Left lung (tissue), 4 donors: ENCODE measurements at regions not wholly inside any gene's neighbourhood (a gene's known extent, or its start where the extent isn't known, plus 50 kb on each side); places are given as distances from the start of the nearest gene placed in this dataset.

Source experiments
- ATAC-seq: fragments of 200-7000 bp; cut with Tn5 transposase; one replicate; pipeline ENCODE4 v1.9.1; 2020; ENCODE audit warnings: moderate library complexity
- DNase-seq, 4 donors: peaks; one replicate each; pipeline ENCODE4 v3.0.0-alpha.2; 2013 to 2020
- H3K27ac ChIP-seq, 2 donors: fragments of 200-600 bp; sonication (generic) in 1 of 2; one replicate each; pipeline versions ENCODE4 v1.5.0 to v1.8.0; 2020 to 2021
- H3K27me3 ChIP-seq, 2 donors: fragments of 200-600 bp; sonication (generic) in 1 of 2; one replicate each; pipeline versions ENCODE4 v1.5.0 to v1.8.0; 2020 to 2021
- H3K36me3 ChIP-seq, 2 donors: fragments of 200-600 bp; sonication (generic) in 1 of 2; one replicate each; pipeline versions ENCODE4 v1.5.0 to v1.8.0; 2020 to 2021
- H3K4me1 ChIP-seq, 2 donors: fragments of 200-600 bp; one replicate each; pipeline ENCODE4 v1.8.0; 2021
- H3K4me3 ChIP-seq, 2 donors: fragments of 200-600 bp; sonication (generic) in 1 of 2; one replicate each; pipeline versions ENCODE4 v1.5.0 to v1.8.0; 2020 to 2021; ENCODE audit warnings: mild to moderate bottlenecking in 1 of 2
- H3K9me3 ChIP-seq, 2 donors: fragments of 200-600 bp; sonication (generic) in 1 of 2; one replicate each; pipeline versions ENCODE4 v1.5.0 to v1.8.0; 2020 to 2021
- intact Hi-C, 2 donors: fragments of 100-400 bp; cut with DNase I; formaldehyde crosslinking; loops; one replicate each; pipeline versions ENCODE4 v1.11.2 to v1.14.2; 2022
- TF ChIP-seq, protein P1 (sequence below), 2 donors: fragments of 200-600 bp; sonication (generic) in 1 of 2; IDR thresholded peaks; one replicate each; pipeline versions ENCODE4 v1.5.0 to v1.8.0; 2021; ENCODE audit warnings: antibody characterized with exemption in 2 of 2
- donor health status: DM: no; HTN: yes; CAD: no.
- donor health status: DM: no; HTN: no; CAD: no.

GRCh38 chr1:3965693-3966092 lies 65.6 kb upstream of the C1orf174 start:
- intact Hi-C loops, result no loop called here
- Histone ChIP-seq H3K9me3 (peaks cover 0 to 7% of the 10 kb centered on the region in 2 donors), H3K27ac (no peak overlapping the region), H3K36me3 (no peaks in the 10 kb centered on the region), H3K4me1 (no peaks in the 10 kb centered on the region), H3K4me3 (no peak overlapping the region), H3K27me3 (peaks cover 0 to 31% of the 10 kb centered on the region in 2 donors)
- TF ChIP-seq, protein P1, sequence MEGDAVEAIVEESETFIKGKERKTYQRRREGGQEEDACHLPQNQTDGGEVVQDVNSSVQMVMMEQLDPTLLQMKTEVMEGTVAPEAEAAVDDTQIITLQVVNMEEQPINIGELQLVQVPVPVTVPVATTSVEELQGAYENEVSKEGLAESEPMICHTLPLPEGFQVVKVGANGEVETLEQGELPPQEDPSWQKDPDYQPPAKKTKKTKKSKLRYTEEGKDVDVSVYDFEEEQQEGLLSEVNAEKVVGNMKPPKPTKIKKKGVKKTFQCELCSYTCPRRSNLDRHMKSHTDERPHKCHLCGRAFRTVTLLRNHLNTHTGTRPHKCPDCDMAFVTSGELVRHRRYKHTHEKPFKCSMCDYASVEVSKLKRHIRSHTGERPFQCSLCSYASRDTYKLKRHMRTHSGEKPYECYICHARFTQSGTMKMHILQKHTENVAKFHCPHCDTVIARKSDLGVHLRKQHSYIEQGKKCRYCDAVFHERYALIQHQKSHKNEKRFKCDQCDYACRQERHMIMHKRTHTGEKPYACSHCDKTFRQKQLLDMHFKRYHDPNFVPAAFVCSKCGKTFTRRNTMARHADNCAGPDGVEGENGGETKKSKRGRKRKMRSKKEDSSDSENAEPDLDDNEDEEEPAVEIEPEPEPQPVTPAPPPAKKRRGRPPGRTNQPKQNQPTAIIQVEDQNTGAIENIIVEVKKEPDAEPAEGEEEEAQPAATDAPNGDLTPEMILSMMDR (IDR thresholded peaks at IDR 0.05), result no peak
- DNase-seq (no peak), ATAC-seq (no peak)

GRCh38 chr1:3968851-3969250 lies 68.8 kb upstream of the C1orf174 start:
- Histone ChIP-seq H3K27me3 (peaks cover 0 to 45% of the 10 kb centered on the region in 2 donors), H3K36me3 (no peaks in the 10 kb centered on the region), H3K9me3 (peaks cover 0 to 7% of the 10 kb centered on the region in 2 donors), H3K27ac (no peak overlapping the region), H3K4me3 (no peak overlapping the region), H3K4me1 (no peaks in the 10 kb centered on the region)
- DNase-seq (no peak), ATAC-seq (no peak)
- intact Hi-C loops, result no loop called here
- TF ChIP-seq, protein P1 (IDR thresholded peaks at IDR 0.05), result no peak

DNA sequence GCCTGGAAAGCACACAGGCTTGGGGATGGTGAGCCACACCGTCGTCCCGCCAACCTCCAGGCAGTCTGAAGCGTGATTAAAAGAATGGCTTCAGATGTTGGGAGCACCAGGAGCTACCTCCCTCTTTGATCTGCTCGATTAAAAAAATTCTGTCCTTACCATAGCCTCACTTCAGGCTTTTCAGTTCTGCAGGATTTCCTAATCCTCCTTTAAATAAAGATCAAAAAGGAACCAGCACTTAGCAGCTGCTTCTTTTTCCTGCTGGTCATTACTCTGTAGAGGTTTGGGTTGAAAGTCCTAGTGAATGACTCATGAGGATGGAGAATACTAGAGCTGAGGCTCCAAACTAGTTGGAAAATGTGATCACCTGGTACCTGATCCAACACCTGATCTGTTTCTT lies 71.9 kb upstream of the C1orf174 start:
- Histone ChIP-seq H3K4me3 (no peak overlapping the region), H3K27me3 (peaks cover 0 to 45% of the 10 kb centered on the region in 2 donors), H3K27ac (no peak overlapping the region), H3K4me1 (no peaks in the 10 kb centered on the region), H3K36me3 (no peaks in the 10 kb centered on the region), H3K9me3 (no peaks in the 10 kb centered on the region)
- intact Hi-C loops, result no loop called here
- DNase-seq (no peak), ATAC-seq (no peak)
- TF ChIP-seq, protein P1 (IDR thresholded peaks at IDR 0.05), result no peak

DNA sequence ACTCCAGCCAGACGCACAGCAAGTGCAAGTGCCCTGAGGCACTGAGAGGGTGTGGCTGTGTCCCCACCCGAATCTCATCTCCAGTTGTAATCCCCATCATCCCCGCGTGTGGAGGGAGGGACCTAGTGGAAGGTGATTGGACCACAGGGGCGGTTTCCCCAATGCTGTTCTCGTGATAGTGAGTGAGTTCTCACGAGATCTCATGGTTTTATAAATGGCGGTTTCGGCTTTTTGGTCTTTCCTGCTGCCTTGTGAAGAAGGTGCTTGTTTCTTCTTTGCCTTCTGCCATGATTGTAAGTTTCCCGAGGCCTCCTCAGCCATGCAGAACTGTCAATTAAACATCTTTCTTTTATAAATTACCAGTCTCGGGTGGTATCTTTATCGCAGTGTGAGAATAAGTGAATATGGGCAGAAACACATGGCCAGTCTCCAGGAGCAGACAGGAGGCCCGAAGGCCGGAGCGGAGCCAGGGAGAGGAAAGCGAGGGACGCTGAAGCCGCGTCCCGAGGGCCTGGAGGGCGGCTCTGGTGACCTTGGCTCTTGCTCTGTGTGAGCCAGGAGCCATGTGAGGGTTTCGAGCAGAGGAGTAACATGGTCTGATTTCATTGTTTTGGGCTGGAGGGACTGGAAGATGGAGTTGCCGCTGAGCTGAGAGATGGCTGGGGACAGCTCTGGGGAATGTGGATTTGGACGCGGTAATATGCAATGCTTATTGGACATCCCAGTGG lies 76.0 kb upstream of the C1orf174 start:
- DNase-seq (no peak), ATAC-seq (no peak)
- H3K4me3 ChIP-seq, result no peak overlapping the region
- no peak overlapping the region for H3K27ac ChIP-seq
- H3K4me1 ChIP-seq, result no peaks in the 10 kb centered on the region
- intact Hi-C loops, result no loop called here
- TF ChIP-seq, protein P1 (IDR thresholded peaks at IDR 0.05), result no peak
- no peaks in the 10 kb centered on the region for H3K36me3 ChIP-seq
- peaks cover 0 to 41% of the 10 kb centered on the region in 2 donors for H3K27me3 ChIP-seq
- H3K9me3 ChIP-seq, result no peaks in the 10 kb centered on the region

DNA sequence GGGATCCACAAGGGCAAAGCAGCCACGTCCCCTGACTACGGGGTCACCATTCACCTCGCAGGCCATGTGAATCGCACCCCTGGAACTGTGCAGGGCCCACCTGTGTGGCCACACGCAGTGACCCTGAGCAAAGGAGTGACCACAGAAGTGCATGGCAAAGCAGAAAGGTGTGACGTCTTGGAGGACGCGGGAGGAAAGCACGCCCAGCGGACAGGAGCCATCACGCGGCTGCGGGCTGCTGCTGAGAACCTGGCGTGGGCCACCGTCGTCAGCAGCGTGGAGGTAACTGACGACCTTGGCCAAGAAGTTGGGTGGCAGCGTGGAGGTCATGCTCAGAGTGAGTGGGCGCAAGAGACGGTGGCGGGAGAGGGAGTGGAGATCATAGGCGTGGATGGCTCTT lies 76.7 kb upstream of the C1orf174 start:
- H3K4me3 ChIP-seq, result no peak overlapping the region
- peaks cover 0 to 41% of the 10 kb centered on the region in 2 donors for H3K27me3 ChIP-seq
- H3K36me3 ChIP-seq, result no peaks in the 10 kb centered on the region
- DNase-seq (no peak), ATAC-seq (no peak)
- H3K27ac ChIP-seq, result no peak overlapping the region
- no peaks in the 10 kb centered on the region for H3K9me3 ChIP-seq
- TF ChIP-seq, protein P1 (IDR thresholded peaks at IDR 0.05), result no peak
- intact Hi-C loops, result no loop called here
- no peaks in the 10 kb centered on the region for H3K4me1 ChIP-seq
